ENCODE measurements at regions not wholly inside any gene's neighbourhood (a gene's known extent, or its start where the extent isn't known, plus 50 kb on each side); places are given as distances from the start of the nearest gene placed in this dataset.

DNA sequence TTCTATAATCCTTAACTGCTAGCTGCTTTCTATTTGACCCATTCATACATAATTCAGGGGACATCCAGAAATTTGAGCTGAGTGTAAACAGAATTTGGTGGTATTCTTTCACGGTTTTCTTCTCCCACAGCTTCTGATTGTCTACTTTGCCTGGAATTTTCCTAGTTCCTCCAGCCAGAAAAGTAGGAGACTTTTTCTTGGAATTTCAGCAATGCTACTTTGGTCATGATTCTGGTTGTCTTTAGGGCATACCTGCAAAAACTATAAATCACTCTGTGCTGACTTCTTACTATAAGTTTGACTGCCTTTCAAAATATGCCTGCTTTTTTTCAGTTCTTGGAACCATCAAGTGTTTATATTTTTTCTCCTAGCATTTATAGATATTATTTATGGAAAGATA lies 260.2 kb downstream of the TMEM38B start:
- TF ChIP-seq POLR2A (IDR thresholded peaks at IDR 0.05; ENCODE audit: low read length) (no peak), GATA1 (IDR thresholded peaks at IDR 0.05; ENCODE audit: low read depth, low read length) (no peak)
